22Rv1 (cell line): ENCODE measurements at regions not wholly inside any gene's neighbourhood (a gene's known extent, or its start where the extent isn't known, plus 50 kb on each side); places are given as distances from the start of the nearest gene placed in this dataset.
"Not testable (repeated sequence)": the region's sequence is repeated elsewhere in the genome, so short reads cannot be mapped to it uniquely, and the experiment has no call there.

Experiments used
- CTCF ChIP-seq: fragments of 450-650 bp; IDR thresholded peaks from 2 replicates; pipeline ENCODE4 v1.5.1; 2017; ENCODE audit warnings: mild to moderate bottlenecking
- ZFX ChIP-seq: fragments of 450-650 bp; IDR thresholded peaks from 2 replicates; pipeline ENCODE4 v1.6.1; 2017; ENCODE audit warnings: antibody characterized with exemption, borderline replicate concordance

DNA sequence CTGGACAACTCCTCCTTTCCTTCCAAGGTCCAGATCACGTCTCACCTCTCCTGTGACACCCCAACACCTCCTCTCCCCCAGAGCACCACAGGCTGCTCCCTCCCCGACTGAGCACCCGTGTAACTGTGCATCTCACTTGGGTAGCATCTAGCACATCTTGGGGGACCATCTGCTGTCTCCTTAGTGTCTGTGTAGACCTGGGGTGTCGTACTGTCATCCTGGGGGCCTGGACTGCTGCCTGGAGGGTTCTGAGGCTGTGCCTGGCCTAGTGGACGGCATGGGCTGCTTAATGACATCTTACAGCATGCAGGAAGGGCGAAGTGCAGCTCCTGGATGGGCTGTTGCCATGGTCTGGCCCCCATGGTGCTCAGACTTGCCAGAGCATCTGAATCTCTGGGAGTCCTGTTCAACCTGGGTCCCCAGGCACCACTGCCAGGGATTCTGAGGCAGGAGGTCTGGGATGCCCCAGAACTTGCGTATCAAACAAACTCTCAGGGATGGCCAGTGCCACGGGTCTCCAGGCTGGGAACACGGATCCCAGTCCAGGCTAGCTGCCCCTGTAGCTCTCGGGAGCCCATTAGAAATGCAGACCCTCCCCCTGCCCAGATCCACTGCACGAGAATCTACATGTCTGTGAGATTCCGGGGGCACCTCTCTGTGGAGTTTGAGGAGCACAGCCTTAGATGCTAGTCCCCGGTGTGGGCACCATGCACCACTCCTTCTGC is 194.4 kb upstream of the ZNF469 start:
- not testable (repeated sequence) for TF ChIP-seq CTCF, ZFX
